Thyroid gland (tissue), 4 donors: ENCODE measurements at regions not wholly inside any gene's neighbourhood (a gene's known extent, or its start where the extent isn't known, plus 50 kb on each side); places are given as distances from the start of the nearest gene placed in this dataset.

Experiments
- DNase-seq, 2 donors: peaks; one replicate each; pipeline ENCODE4 v3.0.0-alpha.2; 2019
- H3K27ac ChIP-seq, 3 donors: fragments of 200-600 bp; sonication (generic); 1 replicate in 2 of 3; 2 replicates in 1 of 3; pipeline ENCODE4 v1.5.1; 2016 to 2019; ENCODE audit warnings: mild to moderate bottlenecking in 1 of 3, moderate library complexity in 1 of 3
- H3K27me3 ChIP-seq: fragments of 200-600 bp; sonication (generic); one replicate; pipeline ENCODE4 v1.5.1; 2019
- H3K36me3 ChIP-seq, 2 donors: fragments of 200-600 bp; sonication (generic); one replicate each; pipeline ENCODE4 v1.5.1; 2016 to 2019
- H3K4me1 ChIP-seq, 2 donors: fragments of 200-600 bp; sonication (generic); one replicate each; pipeline ENCODE4 v1.5.1; 2017 to 2019
- H3K4me3 ChIP-seq, 3 donors: fragments of 200-600 bp; sonication (generic); replicated peaks in 1 of 3; 1 replicate in 2 of 3; 2 replicates in 1 of 3; pipeline ENCODE4 v1.5.1; 2016; ENCODE audit warnings: mild to moderate bottlenecking in 1 of 3
- H3K9me3 ChIP-seq: fragments of 200-600 bp; sonication (generic); one replicate; pipeline ENCODE4 v1.5.1; 2017
- POLR2A ChIP-seq, 2 donors: fragments of 450-650 bp; IDR thresholded peaks; one replicate each; pipeline ENCODE4 v1.6.1; 2017; ENCODE audit warnings: antibody characterized with exemption in 2 of 2, mild to moderate bottlenecking in 2 of 2, moderate library complexity in 1 of 2
- WGBS, 2 donors: methylation state at CpG; one replicate each; pipeline ENCODE4 v1.1.5; 2017; 5-methylcytosine and 5-hydroxymethylcytosine counted together
- intact Hi-C: fragments of 100-400 bp; cut with DNase I; formaldehyde crosslinking; loops from one replicate; pipeline ENCODE4 v1.15.1; 2023
- TF ChIP-seq, protein P1 (sequence below), 6 experiments: fragments of 200-600 bp in 3 of 6; fragments of 450-650 bp in 3 of 6; sonication (generic) in 3 of 6; IDR thresholded peaks; one replicate each; pipeline ENCODE4 v1.5.1; 2016 to 2019; ENCODE audit warnings: antibody characterized with exemption in 6 of 6, mild to moderate bottlenecking in 2 of 6, inconsistent platforms in 1 of 6, moderate library complexity in 1 of 6

DNA sequence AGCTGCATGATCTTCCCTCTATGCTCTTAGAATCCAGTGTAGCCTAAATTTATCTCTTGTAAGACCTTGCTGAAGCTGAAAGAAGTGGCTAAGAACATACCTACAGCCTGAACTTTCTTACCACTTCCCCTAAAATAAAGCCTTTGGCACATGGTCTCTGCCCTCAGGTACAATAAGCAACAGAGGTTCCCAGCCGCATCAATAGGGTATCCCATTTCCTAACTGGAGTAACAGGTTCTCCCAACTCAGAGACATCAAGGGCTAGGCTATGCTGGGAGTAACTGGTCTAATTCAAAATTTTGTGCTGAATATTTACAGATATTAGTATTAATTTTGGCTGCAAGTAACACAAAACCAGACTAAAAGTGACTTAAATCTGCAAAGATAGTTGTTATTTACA lies 335.8 kb upstream of the TRPC7 start:
- H3K4me3 ChIP-seq: no peak overlapping the region
- H3K27me3 ChIP-seq: no peaks in the 10 kb centered on the region
- no peaks in the 10 kb centered on the region for H3K9me3 ChIP-seq
- intact Hi-C loops: no loop called here
- DNase-seq: no peak
- no peak overlapping the region for H3K27ac ChIP-seq
- H3K4me1 ChIP-seq: peaks cover 10 to 11% of the 10 kb centered on the region in 2 donors
- no peak for TF ChIP-seq POLR2A (IDR thresholded peaks at IDR 0.05)
- TF ChIP-seq, protein P1, sequence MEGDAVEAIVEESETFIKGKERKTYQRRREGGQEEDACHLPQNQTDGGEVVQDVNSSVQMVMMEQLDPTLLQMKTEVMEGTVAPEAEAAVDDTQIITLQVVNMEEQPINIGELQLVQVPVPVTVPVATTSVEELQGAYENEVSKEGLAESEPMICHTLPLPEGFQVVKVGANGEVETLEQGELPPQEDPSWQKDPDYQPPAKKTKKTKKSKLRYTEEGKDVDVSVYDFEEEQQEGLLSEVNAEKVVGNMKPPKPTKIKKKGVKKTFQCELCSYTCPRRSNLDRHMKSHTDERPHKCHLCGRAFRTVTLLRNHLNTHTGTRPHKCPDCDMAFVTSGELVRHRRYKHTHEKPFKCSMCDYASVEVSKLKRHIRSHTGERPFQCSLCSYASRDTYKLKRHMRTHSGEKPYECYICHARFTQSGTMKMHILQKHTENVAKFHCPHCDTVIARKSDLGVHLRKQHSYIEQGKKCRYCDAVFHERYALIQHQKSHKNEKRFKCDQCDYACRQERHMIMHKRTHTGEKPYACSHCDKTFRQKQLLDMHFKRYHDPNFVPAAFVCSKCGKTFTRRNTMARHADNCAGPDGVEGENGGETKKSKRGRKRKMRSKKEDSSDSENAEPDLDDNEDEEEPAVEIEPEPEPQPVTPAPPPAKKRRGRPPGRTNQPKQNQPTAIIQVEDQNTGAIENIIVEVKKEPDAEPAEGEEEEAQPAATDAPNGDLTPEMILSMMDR (IDR thresholded peaks at IDR 0.05): no peak
- 92 to 93% methylated on average over 1 of the region's 1 CpG for WGBS, 2 donors
- H3K36me3 ChIP-seq: no peaks in the 10 kb centered on the region

DNA sequence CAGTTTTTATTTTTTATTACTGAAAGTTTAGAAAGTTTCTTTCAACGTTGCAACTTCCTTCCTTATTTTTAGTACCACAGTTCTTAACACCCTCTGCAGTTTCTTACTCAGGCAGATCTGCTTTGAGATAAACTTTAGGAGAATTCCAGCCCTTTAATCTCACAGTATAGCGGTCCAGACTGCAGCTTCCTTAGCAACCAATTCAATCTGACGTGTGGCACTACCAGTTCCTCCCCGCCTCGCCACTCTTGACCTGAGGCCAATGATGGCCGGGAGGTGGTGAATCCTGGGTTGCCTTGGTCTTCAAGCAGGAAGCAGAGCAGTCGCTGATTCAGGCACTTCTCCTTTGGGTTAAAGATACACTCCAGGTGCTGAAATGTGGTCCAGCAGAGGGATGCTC lies 334.3 kb upstream of the TRPC7 start:
- 62 to 68% methylated on average over 7 of the region's 7 CpGs for WGBS, 2 donors
- TF ChIP-seq, protein P1 (IDR thresholded peaks at IDR 0.05): no peak
- no peak for TF ChIP-seq POLR2A (IDR thresholded peaks at IDR 0.05)

DNA sequence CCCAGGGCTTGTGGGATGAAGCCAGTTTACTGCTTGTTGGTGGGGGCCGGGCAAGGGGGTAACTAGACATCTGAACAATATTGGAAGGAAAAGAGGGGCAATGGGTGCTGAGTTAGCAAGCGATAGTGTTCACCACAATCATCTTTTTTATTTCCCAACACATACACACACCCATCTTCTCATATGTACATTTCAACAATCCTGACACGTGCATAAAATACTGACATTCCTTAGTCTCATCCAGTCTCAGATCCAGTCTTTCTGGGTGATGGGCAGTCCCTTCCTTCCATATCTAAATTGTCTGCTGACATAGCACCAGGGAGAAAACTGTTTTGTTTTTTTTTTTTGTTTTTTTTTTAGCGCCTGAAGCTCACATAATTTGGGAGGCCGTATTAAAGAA lies 333.6 kb upstream of the TRPC7 start:
- intact Hi-C loops: no loop called here
- no peak for TF ChIP-seq POLR2A (IDR thresholded peaks at IDR 0.05)
- TF ChIP-seq, protein P1 (IDR thresholded peaks at IDR 0.05): no peak
- H3K36me3 ChIP-seq: no peaks in the 10 kb centered on the region

More for the DNA sequence above, 334.3 kb upstream of the TRPC7 start:
- H3K27me3 ChIP-seq: no peaks in the 10 kb centered on the region
- intact Hi-C loops: no loop called here
- no peaks in the 10 kb centered on the region for H3K36me3 ChIP-seq
- no peak for DNase-seq
- no peaks in the 10 kb centered on the region for H3K9me3 ChIP-seq
- no peak overlapping the region for H3K4me3 ChIP-seq
- no peak overlapping the region for H3K27ac ChIP-seq
- peaks cover 10 to 11% of the 10 kb centered on the region in 2 donors for H3K4me1 ChIP-seq

DNA sequence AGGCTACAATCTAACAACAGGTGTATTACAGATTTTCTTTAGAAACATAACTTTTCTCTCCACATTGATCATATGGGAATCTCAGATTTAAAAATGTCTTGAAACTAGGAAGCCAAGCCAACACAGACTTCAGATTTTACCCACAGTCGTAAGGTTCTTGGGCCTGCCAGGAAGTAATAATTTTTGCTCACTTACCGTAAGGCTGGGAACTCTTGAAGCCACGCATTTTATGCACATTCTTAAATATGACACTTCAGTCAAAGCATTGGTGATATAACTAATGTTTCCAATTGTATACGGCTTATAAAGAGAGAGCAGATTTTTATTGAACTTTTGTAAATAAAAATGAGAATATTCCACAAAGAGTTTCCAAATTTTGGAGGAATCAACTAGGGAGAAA lies 328.9 kb upstream of the TRPC7 start:
- WGBS, 2 donors: 78 to 89% methylated on average over 4 of the region's 4 CpGs
- H3K36me3 ChIP-seq: no peaks in the 10 kb centered on the region
- no peaks in the 10 kb centered on the region for H3K9me3 ChIP-seq
- H3K27me3 ChIP-seq: no peaks in the 10 kb centered on the region
- TF ChIP-seq POLR2A (IDR thresholded peaks at IDR 0.05): no peak
- TF ChIP-seq, protein P1 (IDR thresholded peaks at IDR 0.05): no peak
- H3K27ac ChIP-seq: no peak overlapping the region
- DNase-seq: no peak
- H3K4me3 ChIP-seq: no peak overlapping the region
- H3K4me1 ChIP-seq: no peaks in the 10 kb centered on the region
- intact Hi-C loops: no loop called here

More for the DNA sequence above, 333.6 kb upstream of the TRPC7 start:
- Histone ChIP-seq H3K4me3 (no peak overlapping the region), H3K9me3 (no peaks in the 10 kb centered on the region), H3K27me3 (no peaks in the 10 kb centered on the region), H3K4me1 (peaks cover 7 to 11% of the 10 kb centered on the region in 2 donors), H3K27ac (no peak overlapping the region)
- WGBS, 2 donors: 91 to 93% methylated on average over 5 of the region's 5 CpGs
- no peak for DNase-seq

DNA sequence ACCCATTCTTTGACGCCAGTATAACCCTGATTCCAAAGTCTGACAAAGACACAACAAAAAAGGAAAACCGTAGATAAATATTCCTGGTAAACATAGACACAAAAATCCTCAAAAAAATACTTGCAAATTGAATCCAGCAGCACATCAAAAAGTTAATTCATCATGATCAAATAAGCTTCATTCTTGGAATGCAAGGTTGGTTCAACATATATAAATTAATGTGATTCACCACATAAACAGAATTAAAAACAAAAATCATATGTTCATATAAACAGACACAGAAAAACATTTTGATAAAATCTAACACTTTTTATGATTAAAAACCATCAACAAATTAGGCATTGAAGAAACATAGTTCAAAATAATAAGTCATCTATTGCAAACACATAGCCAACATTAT lies 324.2 kb upstream of the TRPC7 start:
- intact Hi-C loops: no loop called here
- H3K36me3 ChIP-seq: no peaks in the 10 kb centered on the region
- H3K4me3 ChIP-seq: no peak overlapping the region
- no peak for DNase-seq
- H3K9me3 ChIP-seq: peaks cover 6% of the 10 kb centered on the region
- TF ChIP-seq POLR2A (IDR thresholded peaks at IDR 0.05): no peak
- H3K27ac ChIP-seq: no peak overlapping the region
- H3K27me3 ChIP-seq: no peaks in the 10 kb centered on the region
- H3K4me1 ChIP-seq: peaks cover 0 to 4% of the 10 kb centered on the region in 2 donors
- WGBS, 2 donors: 46 to 48% methylated on average over 2 of the region's 2 CpGs
